ENCODE measurements at regions not wholly inside any gene's neighbourhood (a gene's known extent, or its start where the extent isn't known, plus 50 kb on each side); places are given as distances from the start of the nearest gene placed in this dataset.

- Mint-ChIP-seq H3K4me3 (no peak overlapping the region), H3K4me1 (ENCODE audit: low read depth) (no peaks in the 10 kb centered on the region), H3K9me3 (no peaks in the 10 kb centered on the region), H3K27ac (no peak overlapping the region), H3K27me3 (no peaks in the 10 kb centered on the region), H3K36me3 (ENCODE audit: low read depth) (no peaks in the 10 kb centered on the region)
- intact Hi-C loops (cut with micrococcal nuclease): no loop called here
These were observed 666.2 kb downstream of the TOX3 start for GRCh38 chr16:51880776-51881175.

DNA sequence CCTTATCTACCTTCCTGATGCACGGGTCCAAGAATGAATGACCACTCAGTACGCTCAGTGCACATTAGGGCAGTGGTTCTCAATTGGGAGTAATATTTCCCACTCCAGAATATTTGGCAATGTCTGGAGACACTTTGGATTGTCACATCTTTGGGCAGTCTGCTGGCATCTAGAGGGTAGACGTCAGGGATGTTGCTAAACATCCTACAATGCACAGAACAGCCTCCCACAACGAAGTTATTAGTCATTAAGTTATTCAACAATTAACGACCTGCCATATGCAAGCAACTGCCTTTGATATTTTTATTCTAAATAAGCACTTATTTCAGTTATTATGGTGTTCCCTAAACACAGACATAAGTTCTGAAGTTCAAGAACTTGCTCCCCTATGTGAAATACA, 669.3 kb downstream of the TOX3 start:
- H3K36me3 Mint-ChIP-seq (ENCODE audit: low read depth): no peaks in the 10 kb centered on the region
- intact Hi-C loops (cut with micrococcal nuclease): no loop called here

DNA sequence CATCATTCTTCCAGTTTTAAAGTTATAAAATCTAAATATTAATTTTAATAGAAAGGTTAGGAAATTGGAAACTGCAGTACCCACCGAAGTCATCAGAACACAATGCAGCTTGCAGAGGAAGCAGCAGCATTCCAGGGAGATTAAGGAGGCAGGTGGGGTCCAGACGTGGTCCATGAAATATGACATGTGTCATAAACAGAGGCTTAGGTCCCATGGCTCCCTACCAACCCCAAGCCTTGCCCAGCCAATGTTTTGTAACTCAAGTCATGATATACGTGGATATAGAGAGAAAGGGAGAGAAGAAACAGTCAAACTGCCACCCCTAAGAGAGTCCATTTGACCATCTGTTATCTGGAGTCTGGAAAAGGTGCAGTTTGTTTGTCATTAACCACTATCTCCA, 670.0 kb downstream of the TOX3 start:
- H3K4me3 Mint-ChIP-seq: no peak overlapping the region
- intact Hi-C loops (cut with micrococcal nuclease): no loop called here
- H3K27ac Mint-ChIP-seq: no peak overlapping the region
- H3K9me3 Mint-ChIP-seq: no peaks in the 10 kb centered on the region
- no peaks in the 10 kb centered on the region for H3K4me1 Mint-ChIP-seq (ENCODE audit: low read depth)
- H3K36me3 Mint-ChIP-seq (ENCODE audit: low read depth): no peaks in the 10 kb centered on the region
- H3K27me3 Mint-ChIP-seq: no peaks in the 10 kb centered on the region

More for the DNA sequence above, 669.3 kb downstream of the TOX3 start:
- no peaks in the 10 kb centered on the region for H3K4me1 Mint-ChIP-seq (ENCODE audit: low read depth)
- no peaks in the 10 kb centered on the region for H3K9me3 Mint-ChIP-seq
- H3K27me3 Mint-ChIP-seq: no peaks in the 10 kb centered on the region
- H3K4me3 Mint-ChIP-seq: no peak overlapping the region
- H3K27ac Mint-ChIP-seq: no peak overlapping the region

DNA sequence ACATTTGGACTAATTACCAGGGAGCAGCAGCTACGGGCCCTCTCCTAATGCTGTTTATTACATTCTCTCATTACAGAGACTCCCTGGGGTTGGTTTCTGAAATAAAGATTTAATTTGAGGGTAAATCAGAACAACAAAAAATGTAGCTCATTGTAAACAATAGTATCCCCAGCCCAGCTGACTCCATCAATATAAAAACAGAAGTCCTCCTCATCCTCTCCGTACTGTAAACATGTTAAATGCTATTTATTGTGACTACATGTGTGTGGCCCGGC, 670.4 kb downstream of the TOX3 start:
- H3K27ac Mint-ChIP-seq: no peak overlapping the region
- H3K36me3 Mint-ChIP-seq (ENCODE audit: low read depth): no peaks in the 10 kb centered on the region
- no peak overlapping the region for H3K4me3 Mint-ChIP-seq
- H3K9me3 Mint-ChIP-seq: no peaks in the 10 kb centered on the region
- intact Hi-C loops (cut with micrococcal nuclease): no loop called here
- H3K27me3 Mint-ChIP-seq: no peaks in the 10 kb centered on the region
- no peaks in the 10 kb centered on the region for H3K4me1 Mint-ChIP-seq (ENCODE audit: low read depth)

- H3K4me1 Mint-ChIP-seq (ENCODE audit: low read depth): no peaks in the 10 kb centered on the region
- H3K36me3 Mint-ChIP-seq (ENCODE audit: low read depth): no peaks in the 10 kb centered on the region
- H3K4me3 Mint-ChIP-seq: no peak overlapping the region
- H3K27ac Mint-ChIP-seq: no peak overlapping the region
- no peaks in the 10 kb centered on the region for H3K27me3 Mint-ChIP-seq
- intact Hi-C loops (cut with micrococcal nuclease): no loop called here
- H3K9me3 Mint-ChIP-seq: no peaks in the 10 kb centered on the region
These were observed 670.9 kb downstream of the TOX3 start for GRCh38 chr16:51875834-51876600.

- no peaks in the 10 kb centered on the region for H3K9me3 Mint-ChIP-seq
- H3K4me3 Mint-ChIP-seq: no peak overlapping the region
- no peaks in the 10 kb centered on the region for H3K4me1 Mint-ChIP-seq (ENCODE audit: low read depth)
- no peak overlapping the region for H3K27ac Mint-ChIP-seq
- no peaks in the 10 kb centered on the region for H3K27me3 Mint-ChIP-seq
- no peaks in the 10 kb centered on the region for H3K36me3 Mint-ChIP-seq (ENCODE audit: low read depth)
- intact Hi-C loops (cut with micrococcal nuclease): no loop called here
These were observed 674.4 kb downstream of the TOX3 start for GRCh38 chr16:51872524-51872923.

- Mint-ChIP-seq H3K36me3 (ENCODE audit: low read depth) (no peaks in the 10 kb centered on the region), H3K27ac (no peak overlapping the region), H3K27me3 (no peaks in the 10 kb centered on the region), H3K4me1 (ENCODE audit: low read depth) (no peaks in the 10 kb centered on the region), H3K4me3 (no peak overlapping the region), H3K9me3 (no peaks in the 10 kb centered on the region)
- intact Hi-C loops (cut with micrococcal nuclease): no loop called here
These were observed 676.6 kb downstream of the TOX3 start for GRCh38 chr16:51870296-51870854.

GRCh38 chr16:51869176-51869575, 677.8 kb downstream of the TOX3 start:
- Mint-ChIP-seq H3K4me1 (ENCODE audit: low read depth) (no peaks in the 10 kb centered on the region), H3K9me3 (no peaks in the 10 kb centered on the region), H3K4me3 (no peak overlapping the region), H3K36me3 (ENCODE audit: low read depth) (no peaks in the 10 kb centered on the region), H3K27me3 (no peaks in the 10 kb centered on the region), H3K27ac (no peak overlapping the region)
- intact Hi-C loops (cut with micrococcal nuclease): no loop called here

- H3K27ac Mint-ChIP-seq: no peak overlapping the region
- no peaks in the 10 kb centered on the region for H3K4me1 Mint-ChIP-seq (ENCODE audit: low read depth)
- no peaks in the 10 kb centered on the region for H3K36me3 Mint-ChIP-seq (ENCODE audit: low read depth)
- no peaks in the 10 kb centered on the region for H3K9me3 Mint-ChIP-seq
- H3K4me3 Mint-ChIP-seq: no peak overlapping the region
- intact Hi-C loops (cut with micrococcal nuclease): no loop called here
- H3K27me3 Mint-ChIP-seq: no peaks in the 10 kb centered on the region
These were observed 678.3 kb downstream of the TOX3 start for GRCh38 chr16:51868631-51869030.

DNA sequence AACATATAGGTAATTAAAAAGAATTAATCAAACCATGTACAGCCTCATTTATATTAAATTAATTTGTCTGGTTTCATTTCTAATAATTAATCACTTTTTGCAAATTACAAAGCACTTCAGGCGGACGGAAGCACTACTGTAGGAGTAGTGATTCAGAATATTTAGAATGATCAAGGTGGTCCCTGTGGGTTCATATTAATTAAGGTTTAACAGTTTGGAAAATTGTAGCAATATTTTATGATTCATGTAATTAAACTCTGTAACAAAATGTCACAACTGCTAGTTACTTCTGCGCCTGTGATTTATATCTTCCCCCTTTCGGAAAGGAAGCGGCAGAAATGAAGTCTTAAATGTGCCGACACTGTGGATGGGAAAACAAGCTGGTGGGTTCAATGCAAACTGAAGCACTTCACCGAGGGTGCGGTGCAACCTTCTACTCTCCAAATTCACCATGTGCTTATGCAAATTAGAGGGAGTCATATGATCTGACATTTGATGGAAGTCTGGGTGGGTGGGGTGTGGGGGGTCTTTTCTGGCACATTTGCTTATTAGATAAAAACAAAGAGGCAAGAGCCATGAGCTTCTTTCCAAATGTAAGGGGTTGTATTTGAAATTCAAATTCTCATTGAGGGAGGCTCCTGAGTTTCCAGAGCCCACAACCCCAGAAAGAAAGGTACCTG, 679.4 kb downstream of the TOX3 start:
- Mint-ChIP-seq H3K4me3 (no peak overlapping the region), H3K4me1 (ENCODE audit: low read depth) (no peaks in the 10 kb centered on the region), H3K9me3 (no peaks in the 10 kb centered on the region), H3K36me3 (ENCODE audit: low read depth) (no peaks in the 10 kb centered on the region), H3K27me3 (no peaks in the 10 kb centered on the region), H3K27ac (no peak overlapping the region)
- intact Hi-C loops (cut with micrococcal nuclease): no loop called here

DNA sequence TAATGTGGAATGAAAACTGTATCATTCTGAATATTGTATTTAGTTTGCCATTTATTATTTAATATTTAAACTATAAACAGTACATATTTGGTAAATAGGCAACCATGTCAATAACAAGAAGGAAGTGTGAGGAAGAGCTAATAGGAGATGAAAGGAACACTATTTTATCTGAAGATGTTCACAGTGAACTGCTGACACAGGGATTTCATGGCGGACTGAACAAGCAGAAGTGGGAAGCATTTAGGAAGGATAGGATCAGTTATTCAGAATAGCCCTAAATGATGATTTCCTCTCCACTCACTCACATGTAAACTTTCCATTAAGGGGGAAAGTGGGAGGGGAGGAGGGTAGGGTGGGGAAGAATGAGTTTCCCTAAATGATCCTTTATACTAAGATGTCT, 682.4 kb downstream of the TOX3 start:
- Mint-ChIP-seq H3K4me3 (no peak overlapping the region), H3K27me3 (no peaks in the 10 kb centered on the region), H3K9me3 (no peaks in the 10 kb centered on the region), H3K4me1 (ENCODE audit: low read depth) (no peaks in the 10 kb centered on the region), H3K36me3 (ENCODE audit: low read depth) (no peaks in the 10 kb centered on the region), H3K27ac (no peak overlapping the region)
- intact Hi-C loops (cut with micrococcal nuclease): no loop called here

DNA sequence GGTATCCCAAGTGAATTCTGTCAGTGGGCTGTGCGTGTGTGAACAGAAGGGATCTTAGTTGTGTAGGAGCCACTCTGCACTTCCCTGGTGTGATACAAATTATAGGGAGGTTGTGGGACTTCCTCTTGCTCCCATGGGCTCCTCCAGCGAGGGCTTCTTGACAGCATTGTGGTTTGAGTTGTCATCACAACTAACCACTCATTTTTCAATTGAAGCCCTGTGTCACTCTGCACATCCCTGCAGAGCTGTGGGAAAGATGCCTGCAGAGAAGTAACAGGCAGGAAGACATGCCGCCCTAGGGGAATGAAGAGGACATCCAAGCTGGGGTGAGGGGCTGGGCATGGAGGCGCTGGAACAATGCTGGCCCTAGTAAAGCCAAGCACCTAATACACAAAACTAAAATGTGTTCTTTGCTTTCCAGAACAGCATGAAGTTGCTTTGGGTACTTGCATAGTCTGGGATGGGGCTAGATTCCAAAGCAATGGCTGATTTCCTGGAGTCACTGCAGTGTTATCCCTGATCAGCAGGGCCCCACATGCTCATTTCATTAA, 692.5 kb downstream of the TOX3 start:
- intact Hi-C loops (cut with micrococcal nuclease): no loop called here
- Mint-ChIP-seq H3K4me1 (ENCODE audit: low read depth) (no peaks in the 10 kb centered on the region), H3K27me3 (no peaks in the 10 kb centered on the region), H3K4me3 (no peak overlapping the region), H3K9me3 (no peaks in the 10 kb centered on the region), H3K36me3 (ENCODE audit: low read depth) (no peaks in the 10 kb centered on the region), H3K27ac (no peak overlapping the region)

DNA sequence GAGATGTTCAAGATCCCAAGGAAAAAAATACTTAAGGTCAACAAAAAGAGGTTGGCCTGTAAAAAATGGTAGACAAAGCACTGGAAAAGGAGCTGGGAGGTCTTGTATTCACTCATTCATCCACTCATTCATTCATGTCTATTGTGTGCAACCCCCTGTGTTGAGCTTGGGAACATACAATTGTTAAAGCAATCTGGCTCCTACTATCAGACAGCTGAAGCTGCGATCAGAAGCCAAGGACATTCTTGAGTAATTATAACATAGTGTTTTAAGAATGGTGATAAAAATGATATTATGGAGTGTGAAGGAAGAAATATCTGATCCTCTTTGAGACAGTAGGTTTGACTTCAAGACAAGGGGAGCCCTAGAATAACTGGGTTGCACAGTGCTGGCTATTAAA, 693.4 kb downstream of the TOX3 start:
- Mint-ChIP-seq H3K27ac (no peak overlapping the region), H3K4me3 (no peak overlapping the region), H3K4me1 (ENCODE audit: low read depth) (no peaks in the 10 kb centered on the region), H3K36me3 (ENCODE audit: low read depth) (no peaks in the 10 kb centered on the region), H3K9me3 (no peaks in the 10 kb centered on the region), H3K27me3 (no peaks in the 10 kb centered on the region)
- intact Hi-C loops (cut with micrococcal nuclease): no loop called here

GRCh38 chr16:51852892-51853291, 694.1 kb downstream of the TOX3 start:
- Mint-ChIP-seq H3K9me3 (no peaks in the 10 kb centered on the region), H3K4me3 (no peak overlapping the region), H3K27me3 (no peaks in the 10 kb centered on the region), H3K27ac (no peak overlapping the region), H3K4me1 (ENCODE audit: low read depth) (no peaks in the 10 kb centered on the region), H3K36me3 (ENCODE audit: low read depth) (no peaks in the 10 kb centered on the region)
- intact Hi-C loops (cut with micrococcal nuclease): no loop called here
